NCI-H526 (cell line): ENCODE measurements at regions not wholly inside any gene's neighbourhood (a gene's known extent, or its start where the extent isn't known, plus 50 kb on each side); places are given as distances from the start of the nearest gene placed in this dataset.

Source experiments
- DNase-seq, 2 experiments: peaks; one replicate each; lab custom pipeline; 2025; lab: John Stamatoyannopoulos, UW

DNA sequence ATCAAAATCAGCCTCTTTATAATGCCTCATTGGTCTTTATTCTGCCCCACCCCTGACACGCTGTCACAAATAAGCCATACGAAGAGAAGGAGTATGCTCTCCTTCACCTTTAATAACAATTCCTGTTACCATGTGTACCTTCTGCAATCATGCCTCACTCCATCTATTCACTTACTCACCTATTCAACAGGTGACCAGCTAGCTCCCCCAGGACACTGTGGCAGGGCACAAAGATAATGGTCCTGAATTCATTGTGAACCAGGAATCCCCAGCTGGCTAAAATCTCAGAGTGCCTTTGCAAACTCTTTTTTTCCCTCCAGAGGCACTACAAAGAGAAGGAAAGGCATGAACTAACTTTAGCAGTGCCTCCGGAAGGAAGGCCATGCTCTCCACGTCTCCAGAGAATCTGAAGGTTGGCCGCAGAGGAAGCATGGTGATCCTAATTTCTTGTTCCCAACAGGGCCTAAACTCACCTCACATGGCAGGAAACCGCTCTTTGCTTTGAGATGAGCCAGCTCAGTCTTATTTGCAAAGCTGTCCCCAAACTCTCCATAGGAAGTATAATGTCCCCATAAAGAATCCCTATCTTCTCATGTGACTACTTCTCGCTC lies 590.3 kb downstream of the BUD13 start:
- no peak for DNase-seq

- no peak for DNase-seq
Observed at GRCh38 chr11:116180806-116181600, 591.8 kb downstream of the BUD13 start.

- no peak for DNase-seq
Observed at GRCh38 chr11:116179401-116179800, 593.4 kb downstream of the BUD13 start.

DNA sequence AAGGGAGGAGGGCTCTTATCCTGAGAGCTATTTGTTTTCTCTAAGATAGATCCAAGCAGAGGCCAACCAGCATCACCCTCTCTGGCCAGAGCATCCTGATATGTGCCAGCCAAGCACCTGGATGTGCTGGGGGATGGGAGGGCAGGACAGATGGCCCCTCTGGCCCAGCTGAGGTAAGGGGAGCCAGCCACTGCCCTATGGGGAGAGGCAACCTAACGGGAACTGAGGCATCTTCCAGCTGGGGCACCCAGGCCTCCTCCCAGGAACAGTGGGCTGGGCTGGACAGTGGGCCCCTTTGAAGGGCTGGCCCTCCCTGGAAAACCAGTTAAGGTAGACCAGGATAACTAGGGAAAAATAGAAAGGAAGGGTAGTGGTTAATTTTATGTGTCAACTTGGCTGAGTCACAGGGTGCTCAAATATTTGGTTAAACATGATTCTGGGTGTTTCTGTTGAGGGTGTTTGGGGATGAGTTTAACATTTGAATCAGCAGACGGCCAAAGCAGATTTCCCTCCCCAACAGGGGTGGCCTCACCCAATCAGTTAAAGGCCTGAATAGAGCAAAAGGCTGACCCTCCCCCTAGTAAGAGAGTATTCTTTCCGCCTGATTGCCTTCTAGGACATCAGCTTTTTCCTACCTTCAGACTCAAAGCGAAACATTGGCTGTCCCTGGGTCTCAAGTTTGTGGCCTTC lies 595.1 kb downstream of the BUD13 start:
- DNase-seq = no peak

DNA sequence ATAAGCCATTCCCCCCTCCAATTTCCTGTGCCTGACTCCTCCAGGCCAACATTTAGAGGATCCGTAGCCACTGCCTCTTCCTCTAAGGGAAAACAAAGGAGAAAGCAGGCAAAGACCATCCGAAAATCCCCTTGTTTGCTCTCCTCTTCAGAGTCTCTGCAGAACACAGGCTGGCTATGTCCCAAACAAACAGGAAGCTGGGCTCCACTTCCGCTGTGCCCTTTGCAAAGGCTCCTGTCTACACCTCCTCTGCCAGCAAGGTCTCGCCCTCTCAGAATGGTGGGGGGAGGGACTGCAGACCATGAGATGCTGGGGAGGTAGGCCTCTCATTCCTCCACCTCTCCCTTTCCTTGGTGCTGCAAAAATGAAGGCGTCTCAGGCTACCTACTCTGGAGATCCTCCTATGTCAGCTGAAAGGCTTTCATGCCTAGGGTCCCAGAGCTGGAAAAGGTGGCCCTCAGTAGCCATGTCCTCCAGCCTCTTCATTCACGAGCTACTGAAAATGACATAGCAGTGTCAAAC lies 596.2 kb downstream of the BUD13 start:
- no peak for DNase-seq

DNA sequence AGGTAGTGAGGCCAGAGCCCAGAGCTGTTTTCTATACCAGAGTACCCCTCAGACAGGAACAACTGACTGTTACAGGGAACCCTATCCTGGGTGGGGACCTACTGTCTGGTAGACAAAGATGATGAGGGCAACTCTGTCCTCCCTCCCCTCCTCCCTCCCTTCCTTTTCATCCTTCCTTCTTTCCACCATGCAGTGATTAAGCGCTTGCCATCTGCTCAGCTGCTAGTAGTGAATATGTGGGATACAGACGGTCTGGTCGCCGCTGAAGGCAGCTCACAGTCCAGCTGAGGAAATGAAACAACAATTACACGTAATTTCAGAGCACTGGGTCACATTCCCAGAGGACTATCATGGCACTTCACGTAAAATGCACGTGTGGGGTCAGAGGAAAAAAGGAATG lies 597.1 kb downstream of the BUD13 start:
- DNase-seq = no peak

DNA sequence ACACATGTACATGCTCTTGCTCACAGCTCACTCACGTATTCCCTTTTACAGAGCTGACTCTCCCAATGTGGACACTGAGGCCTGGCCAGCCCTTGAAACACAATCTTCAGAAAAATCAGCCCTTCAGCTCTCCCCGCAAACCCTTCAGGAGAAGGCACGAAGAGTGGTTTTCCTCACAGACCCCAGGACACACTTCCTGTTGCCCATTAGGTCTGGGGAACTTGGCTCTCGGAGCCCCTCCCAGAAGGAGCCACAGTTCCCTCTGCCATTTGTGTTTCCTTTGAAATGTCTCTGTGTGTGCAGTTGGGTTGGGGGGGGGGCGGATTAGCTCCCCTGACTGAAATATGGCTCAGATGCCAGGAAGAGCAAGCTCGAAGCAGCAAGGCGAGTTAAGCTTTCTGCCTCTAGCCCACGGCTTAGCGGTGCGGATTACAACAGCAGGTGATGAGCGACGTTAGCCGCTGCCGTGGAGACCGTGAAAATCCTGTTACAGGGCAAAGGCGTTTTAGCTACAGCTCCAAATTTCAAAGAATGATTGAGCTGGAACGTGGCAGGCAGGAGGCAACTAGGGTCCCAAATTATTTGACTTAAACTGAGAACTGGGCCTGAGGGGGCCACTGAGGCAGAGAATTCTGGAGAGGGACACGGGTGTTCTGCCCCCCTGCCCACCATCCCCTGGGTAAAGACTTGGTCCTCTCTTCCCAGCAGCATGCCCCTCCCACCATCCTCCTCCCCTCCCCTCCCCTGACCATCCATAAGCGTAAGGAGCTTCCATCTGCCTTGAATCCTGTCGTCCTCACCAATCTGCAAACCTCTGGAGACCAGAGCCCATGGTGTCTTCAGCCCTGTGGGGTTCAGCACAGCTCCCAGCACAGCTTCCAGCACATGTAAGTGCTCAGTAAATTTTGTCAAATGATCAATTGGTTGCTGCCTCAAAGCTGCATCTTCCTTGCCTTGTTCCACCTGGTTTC lies 598.6 kb downstream of the BUD13 start:
- DNase-seq = peak in 1 of 2 experiments; percentile 48

DNA sequence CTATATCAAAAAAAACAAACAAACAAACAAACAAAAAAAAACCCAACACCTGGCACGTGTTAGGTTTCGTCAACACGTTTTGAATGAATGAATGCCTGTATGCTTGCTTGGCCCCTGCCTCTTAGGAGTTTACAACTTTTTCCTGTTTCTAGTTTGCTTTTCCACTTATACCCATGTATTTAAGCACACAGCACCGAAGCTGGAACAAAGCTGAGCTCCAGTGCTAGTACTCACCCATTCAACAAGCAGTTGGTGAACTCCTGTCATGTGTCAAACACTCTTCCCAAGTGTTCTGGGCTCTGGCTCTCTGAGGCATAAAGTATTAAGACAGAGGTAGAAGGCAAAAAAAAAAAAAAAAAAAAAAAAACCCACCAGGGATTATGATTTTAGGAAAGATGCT lies 599.3 kb downstream of the BUD13 start:
- DNase-seq = no peak

DNA sequence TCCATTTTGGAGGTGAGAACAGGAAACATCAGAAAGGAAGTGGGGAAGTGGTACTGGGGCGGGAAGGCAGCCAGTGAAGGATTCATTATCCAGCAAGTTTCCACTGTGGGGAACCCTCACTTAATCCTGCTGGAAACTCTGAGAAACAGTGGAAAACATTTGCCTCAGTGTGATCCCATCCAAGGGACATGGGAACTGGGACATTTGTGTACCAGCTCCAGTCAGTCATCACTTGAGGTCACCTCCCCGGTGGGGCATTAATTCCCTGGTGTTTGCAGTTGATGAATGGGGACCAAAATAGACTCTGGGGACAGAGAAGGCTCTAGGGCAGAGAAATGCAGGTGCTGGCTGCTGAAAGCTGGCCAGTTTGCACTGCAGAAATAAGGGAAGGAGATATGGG lies 599.9 kb downstream of the BUD13 start:
- no peak for DNase-seq

DNA sequence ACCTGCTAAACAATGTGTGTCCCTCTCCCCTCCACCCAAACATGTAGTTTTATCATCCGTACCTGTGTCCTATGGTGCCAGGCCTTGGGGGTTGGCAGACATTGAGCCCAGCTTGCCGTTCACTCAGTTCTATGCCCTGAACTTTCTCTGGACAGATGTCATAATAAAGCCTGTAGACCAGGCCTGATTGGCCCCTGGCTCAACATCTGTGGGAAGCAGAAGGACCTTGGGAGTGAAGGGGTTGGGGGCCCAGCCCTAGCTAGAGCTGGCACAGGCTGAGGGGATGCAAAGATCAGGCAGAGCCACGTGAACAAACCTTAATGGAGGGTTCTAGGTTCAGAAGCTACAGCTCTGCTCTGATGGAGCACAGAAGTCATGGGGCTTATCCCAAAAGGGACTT lies 600.6 kb downstream of the BUD13 start:
- no peak for DNase-seq

- no peak for DNase-seq
Observed at GRCh38 chr11:116171271-116172140, 601.3 kb downstream of the BUD13 start.

DNA sequence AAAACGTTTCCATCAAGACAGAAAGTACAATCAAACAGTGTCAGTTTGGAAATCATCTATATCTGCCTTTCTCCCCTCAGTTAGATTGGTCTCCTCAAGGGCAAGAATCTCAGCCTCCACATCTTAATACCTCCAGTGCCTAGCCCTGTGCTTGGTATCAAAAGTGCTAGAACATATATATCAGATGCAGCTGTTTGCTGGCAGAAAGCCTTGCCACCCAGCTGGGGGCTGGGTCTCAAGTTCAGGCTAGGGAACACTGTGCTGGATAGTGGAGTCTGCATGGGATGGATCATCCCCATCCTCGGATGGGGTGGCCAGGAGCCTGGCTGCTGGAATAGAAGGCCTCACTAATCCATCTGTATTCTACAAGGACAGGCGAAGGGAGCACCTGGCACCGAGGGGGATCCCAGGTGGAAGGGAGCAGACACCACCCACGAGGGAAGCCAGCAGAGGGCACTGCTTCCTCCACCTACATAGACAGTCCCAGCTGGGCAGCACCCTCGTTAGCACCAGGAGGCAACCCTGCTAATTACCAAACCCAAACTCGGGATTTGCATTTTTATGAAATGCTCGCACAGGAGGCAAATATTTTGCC lies 602.2 kb downstream of the BUD13 start:
- DNase-seq = peak; percentile 78 to 95

DNA sequence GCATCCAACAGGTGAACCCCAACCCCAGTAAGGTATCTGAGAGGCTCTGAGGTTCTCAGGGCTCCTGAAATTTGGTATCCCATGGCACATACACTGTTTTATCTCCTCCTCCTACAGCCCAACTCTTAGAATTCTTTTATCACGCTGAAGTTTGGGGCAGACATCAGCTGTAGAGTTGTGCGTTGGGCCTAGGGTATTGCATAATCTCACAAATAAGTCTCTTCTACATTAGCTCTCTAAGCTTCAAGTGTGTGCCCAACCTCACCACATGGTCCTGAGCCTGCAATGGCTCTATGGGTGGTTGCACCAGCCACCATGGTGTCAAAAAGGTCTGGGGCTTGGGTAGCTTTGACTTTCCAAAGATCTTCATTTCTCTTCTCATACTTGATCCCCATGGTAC lies 603.0 kb downstream of the BUD13 start:
- DNase-seq = no peak

DNA sequence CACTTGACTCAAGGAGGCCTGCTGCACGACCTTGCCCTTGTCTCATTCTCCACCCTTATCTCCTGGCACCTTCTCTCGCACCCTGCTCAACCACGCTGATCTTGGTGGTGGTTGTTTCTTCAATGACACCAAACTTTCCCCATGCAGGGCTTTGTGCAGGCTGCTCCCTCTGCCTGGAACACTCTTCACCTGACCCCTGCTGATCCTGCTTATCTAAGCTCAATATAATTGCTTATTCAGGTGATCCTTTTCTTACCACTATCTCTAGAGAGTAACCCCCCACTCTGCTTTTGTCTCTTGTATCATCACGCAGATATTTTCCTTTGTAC lies 604.4 kb downstream of the BUD13 start:
- no peak for DNase-seq

DNA sequence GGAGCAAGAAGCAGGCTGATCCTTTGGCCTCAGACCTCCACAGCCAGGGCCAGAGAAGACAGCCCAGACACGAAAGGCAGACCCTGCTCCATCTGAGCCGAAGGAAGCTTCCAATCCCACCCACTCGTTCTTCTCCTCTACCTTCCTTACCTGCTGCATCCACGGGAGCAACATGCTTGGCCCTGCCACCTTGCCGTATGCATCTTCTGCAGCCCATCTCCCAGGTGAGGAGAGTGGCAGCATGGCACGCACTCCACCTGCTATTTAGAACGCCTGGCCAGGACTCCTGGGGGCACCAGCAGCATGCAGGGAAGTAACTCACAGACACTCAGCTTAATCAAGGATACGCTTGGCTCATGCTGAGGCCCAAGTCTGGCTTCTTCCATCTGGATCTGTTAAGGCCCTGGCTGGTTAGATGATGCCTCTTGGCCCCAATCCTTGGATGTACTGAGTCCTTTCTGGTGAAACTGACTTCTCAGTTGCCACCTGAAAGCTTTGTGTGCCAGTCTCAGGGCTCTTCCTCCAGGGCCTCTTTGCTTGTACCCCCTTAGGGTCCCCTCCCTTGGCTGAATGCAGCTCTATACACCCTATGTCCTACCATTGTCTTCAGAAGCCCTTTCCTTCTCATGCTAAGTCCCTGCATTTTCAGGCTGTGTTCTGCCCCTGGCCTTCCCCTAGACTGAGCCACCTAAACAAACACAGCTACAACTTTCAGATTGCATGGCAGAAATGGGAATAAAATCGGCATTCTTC lies 604.9 kb downstream of the BUD13 start:
- DNase-seq = no peak

GRCh38 chr11:116166573-116167465 lies 606.0 kb downstream of the BUD13 start:
- no peak for DNase-seq

- DNase-seq = no peak
Observed at GRCh38 chr11:116164843-116165242, 607.9 kb downstream of the BUD13 start.

DNA sequence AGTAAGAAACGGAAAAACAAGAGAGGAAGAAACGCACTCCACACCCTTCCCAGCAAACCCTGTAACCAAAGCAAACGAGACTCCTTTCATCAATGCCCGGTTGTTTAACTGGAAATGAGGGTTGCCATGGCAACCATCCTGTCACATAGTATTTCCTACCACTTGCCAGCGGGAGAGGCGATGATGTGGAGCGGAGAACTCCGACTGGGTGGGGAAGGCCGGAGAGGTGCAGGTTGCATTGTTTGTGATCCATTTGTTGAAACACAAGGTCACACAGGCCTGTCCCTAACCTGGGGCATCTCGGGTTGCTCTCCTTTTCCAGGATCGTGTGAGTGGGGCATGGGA lies 609.9 kb downstream of the BUD13 start:
- peak; percentile 93 to 94 for DNase-seq
